H1 (cell line): ENCODE measurements at regions not wholly inside any gene's neighbourhood (a gene's known extent, or its start where the extent isn't known, plus 50 kb on each side); places are given as distances from the start of the nearest gene placed in this dataset.

Experiments used
- CTCF ChIA-PET: fragments of 300-600 bp; sonication (Branson Sonifier 250); formaldehyde crosslinking; loops from one replicate; lab custom pipeline; 2021; ENCODE audit not compliant: partially characterized antibody; lab: Charles Lee
- POLR2A ChIA-PET: fragments of 300-600 bp; sonication (Branson Sonifier 250); formaldehyde crosslinking; loops from one replicate; lab custom pipeline; 2021; ENCODE audit warnings: inconsistent platforms; ENCODE audit not compliant: partially characterized antibody; lab: Charles Lee
- DNase-seq, 2 experiments: peaks; one replicate each; pipeline versions ENCODE4 v3.0.0 to v3.0.0-alpha.2; 2010 to 2022; ENCODE audit warnings: low spot score in 2 of 2, low read depth in 1 of 2, mixed read lengths in 1 of 2
- FAIRE-seq: peaks from 2 replicates; lab custom pipeline; 2011; peaks lifted over from hg19 to GRCh38; lab: Jason Lieb, UNC
- H2AFZ ChIP-seq: 2 replicates; pipeline ENCODE4 v1.8.1; 2012; ENCODE audit warnings: low read length, inconsistent platforms
- H2AK5ac ChIP-seq: 2 replicates; pipeline ENCODE4 v1.6.1; 2013; ENCODE audit warnings: low read depth, low read length
- H2BK120ac ChIP-seq: replicated peaks from 2 replicates; pipeline ENCODE3; 2013; ENCODE audit warnings: low read depth, low read length, inconsistent platforms
- H2BK12ac ChIP-seq: 2 replicates; pipeline ENCODE4 v1.6.1; 2013; ENCODE audit warnings: low read depth, low read length
- H2BK15ac ChIP-seq: 2 replicates; pipeline ENCODE4 v1.6.1; 2013; ENCODE audit warnings: low read length
- H2BK20ac ChIP-seq: 2 replicates; pipeline ENCODE4 v1.6.1; 2013; ENCODE audit warnings: low read length
- H2BK5ac ChIP-seq: 2 replicates; pipeline ENCODE4 v1.6.1; 2013; ENCODE audit warnings: low read depth, low read length
- H3K14ac ChIP-seq: 2 replicates; pipeline ENCODE4 v1.6.1; 2013; ENCODE audit warnings: inconsistent platforms; ENCODE audit not compliant: insufficient read length
- H3K18ac ChIP-seq: 2 replicates; pipeline ENCODE4 v1.6.1; 2013; ENCODE audit warnings: low read length; ENCODE audit errors: extremely low read depth
- H3K23ac ChIP-seq: 2 replicates; pipeline ENCODE4 v1.6.1; 2013; ENCODE audit warnings: inconsistent platforms; ENCODE audit not compliant: insufficient read length
- H3K23me2 ChIP-seq: 2 replicates; pipeline ENCODE4 v1.6.1; 2013; ENCODE audit warnings: low read depth, low read length
- H3K27ac ChIP-seq: 2 replicates; pipeline ENCODE4 v1.6.1; 2011; ENCODE audit warnings: low read depth, low read length, inconsistent platforms
- H3K27me3 ChIP-seq, 4 experiments: replicated peaks in 1 of 4; 1 replicate in 1 of 4; 2 replicates in 3 of 4; pipeline versions ENCODE4 v1.6.1 to v1.8.1; 2011 to 2013; ENCODE audit warnings: low read length in 3 of 4, mild to moderate bottlenecking in 3 of 4, inconsistent platforms in 2 of 4, mixed read lengths in 2 of 4, moderate library complexity in 1 of 4; ENCODE audit not compliant: control insufficient read depth in 3 of 4, insufficient read depth in 3 of 4; ENCODE audit errors: extremely low read depth in 1 of 4
- H3K36me3 ChIP-seq, 4 experiments: 2 replicates each; pipeline versions ENCODE4 v1.6.1 to v1.8.1; 2011 to 2013; ENCODE audit warnings: mild to moderate bottlenecking in 4 of 4, low read length in 3 of 4, moderate library complexity in 2 of 4, control low read depth in 1 of 4, inconsistent platforms in 1 of 4; ENCODE audit not compliant: insufficient read depth in 4 of 4, control insufficient read depth in 2 of 4
- H3K4ac ChIP-seq: replicated peaks from 2 replicates; pipeline ENCODE3; 2013; ENCODE audit warnings: low read length, low read depth, mixed read lengths, inconsistent platforms; ENCODE audit not compliant: insufficient read length
- H3K4me1 ChIP-seq, 4 experiments: replicated peaks in 1 of 4; 1 replicate in 1 of 4; 2 replicates in 3 of 4; pipeline versions ENCODE4 v1.6.1 to v1.8.1; 2011 to 2013; ENCODE audit warnings: low read length in 3 of 4, inconsistent platforms in 2 of 4, mixed read lengths in 1 of 4; ENCODE audit not compliant: insufficient read depth in 4 of 4, control insufficient read depth in 3 of 4
- H3K4me2 ChIP-seq, 2 experiments: 2 replicates each; pipeline versions ENCODE4 v1.6.1 to v1.8.1; 2011 to 2013; ENCODE audit warnings: low read depth in 2 of 2, low read length in 2 of 2, control low read depth in 1 of 2, inconsistent platforms in 1 of 2, mild to moderate bottlenecking in 1 of 2; ENCODE audit not compliant: insufficient read depth in 1 of 2
- H3K4me3 ChIP-seq, 4 experiments: fragments of 200-600, 300-600 bp in 1 of 4; sonication (generic), shearing (Covaris generic), sonication (Bioruptor Twin) in 1 of 4; 2 replicates each; pipeline versions ENCODE4 v1.5.1 to v1.8.1; 2011 to 2016; ENCODE audit warnings: low read length in 4 of 4, low read depth in 3 of 4, control low read depth in 2 of 4, inconsistent platforms in 2 of 4, mild to moderate bottlenecking in 2 of 4, mixed read lengths in 1 of 4, moderate library complexity in 1 of 4; ENCODE audit not compliant: insufficient read depth in 2 of 4; ENCODE audit errors: extremely low read depth in 1 of 4
- H3K56ac ChIP-seq: replicated peaks from 2 replicates; pipeline ENCODE3; 2013; ENCODE audit warnings: low read depth, mild to moderate bottlenecking, mixed read lengths, low read length, inconsistent platforms; ENCODE audit not compliant: insufficient read length
- H3K79me1 ChIP-seq: 2 replicates; pipeline ENCODE4 v1.6.1; 2013; ENCODE audit warnings: low read depth, low read length, control low read depth
- H3K79me2 ChIP-seq, 2 experiments: 2 replicates each; pipeline versions ENCODE4 v1.6.1 to v1.8.1; 2012 to 2013; ENCODE audit warnings: low read length in 2 of 2, mild to moderate bottlenecking in 2 of 2, inconsistent platforms in 1 of 2; ENCODE audit not compliant: insufficient read depth in 2 of 2, control insufficient read depth in 1 of 2
- H3K9ac ChIP-seq, 4 experiments: replicated peaks in 1 of 4; 1 replicate in 1 of 4; 2 replicates in 3 of 4; pipeline versions ENCODE4 v1.6.1 to v1.8.1; 2011 to 2013; ENCODE audit warnings: low read depth in 3 of 4, low read length in 3 of 4, control low read depth in 2 of 4, mild to moderate bottlenecking in 2 of 4, moderate library complexity in 2 of 4, inconsistent platforms in 1 of 4; ENCODE audit errors: extremely low read depth in 1 of 4
- H3K9me3 ChIP-seq, 2 experiments: 2 replicates each; pipeline versions ENCODE4 v1.6.1 to v1.8.1; 2012 to 2013; ENCODE audit warnings: mild to moderate bottlenecking in 2 of 2, moderate library complexity in 2 of 2, control low read depth in 1 of 2, inconsistent platforms in 1 of 2, low read depth in 1 of 2, low read length in 1 of 2, mixed read lengths in 1 of 2; ENCODE audit not compliant: insufficient read depth in 2 of 2
- H4K20me1 ChIP-seq, 2 experiments: replicated peaks in 1 of 2; 2 replicates each; pipeline versions ENCODE3 to v1.8.1; 2011 to 2013; ENCODE audit warnings: inconsistent platforms in 2 of 2, low read length in 2 of 2, mild to moderate bottlenecking in 1 of 2; ENCODE audit not compliant: insufficient read depth in 2 of 2, control insufficient read depth in 1 of 2
- H4K5ac ChIP-seq: 2 replicates; pipeline ENCODE4 v1.6.1; 2013; ENCODE audit warnings: low read length, low read depth, mixed read lengths, inconsistent platforms; ENCODE audit not compliant: insufficient read length
- H4K8ac ChIP-seq: 2 replicates; pipeline ENCODE4 v1.8.0; 2013; ENCODE audit warnings: mild to moderate bottlenecking, moderate library complexity, low read length, inconsistent platforms; ENCODE audit not compliant: insufficient read depth; ENCODE audit errors: extremely low read depth
- H4K91ac ChIP-seq: replicated peaks from 2 replicates; pipeline ENCODE3; 2013; ENCODE audit warnings: low read length, mixed read lengths, inconsistent platforms; ENCODE audit not compliant: insufficient read length
- EP300 ChIP-seq, 2 experiments: IDR thresholded peaks; 1 replicate in 1 of 2; 2 replicates in 1 of 2; pipeline ENCODE4 v1.6.1; 2011 to 2012; ENCODE audit warnings: low read depth in 2 of 2, low read length in 2 of 2, mild to moderate bottlenecking in 2 of 2, borderline replicate concordance in 1 of 2, inconsistent platforms in 1 of 2, moderate library complexity in 1 of 2
- GTF2F1 ChIP-seq: IDR thresholded peaks from 2 replicates; pipeline ENCODE4 v1.6.1; 2012; ENCODE audit warnings: low read depth, low read length, improper control_type of control experiment, borderline replicate concordance
- PHF8 ChIP-seq: fragments of 200-600 bp; sonication (generic); conservative IDR thresholded peaks from 2 replicates; pipeline ENCODE4 v1.7.1; 2012; ENCODE audit warnings: low read depth, mild to moderate bottlenecking, inconsistent platforms, low read length, moderate library complexity
- SP1 ChIP-seq: IDR thresholded peaks from 2 replicates; pipeline ENCODE4 v1.6.1; 2011; ENCODE audit warnings: low read depth, low read length
- TCF12 ChIP-seq: IDR thresholded peaks from 2 replicates; pipeline ENCODE4 v1.6.1; 2011; ENCODE audit warnings: low read depth, mild to moderate bottlenecking, low read length
- WGBS, 2 experiments: shearing (Covaris generic) in 1 of 2; methylation state at CpG; one replicate each; pipeline versions ENCODE4 v1.1.6 to v1.1.7; 2013 to 2015; ENCODE audit warnings: low lambda C conversion rate in 2 of 2, mixed read lengths in 2 of 2, inconsistent platforms in 1 of 2, low coverage in 1 of 2, missing lambda C conversion rate in 1 of 2; ENCODE audit not compliant: insufficient replicate concordance in 2 of 2, insufficient coverage in 1 of 2, insufficient read length in 1 of 2; ENCODE audit errors: extremely low coverage in 1 of 2, missing lambda C conversion rate in 1 of 2; 5-methylcytosine and 5-hydroxymethylcytosine counted together

- Histone ChIP-seq H2BK12ac (no peak overlapping the region), H2BK5ac (no peak overlapping the region), H3K79me1 (no peaks in the 10 kb centered on the region), H3K27ac (no peak overlapping the region), H3K4me3 (no peak overlapping the region), H3K4me2 (no peak overlapping the region), H3K14ac (no peak overlapping the region), H4K8ac (no peak overlapping the region), H3K4me1 (no peaks in the 10 kb centered on the region), H2AFZ (no peak overlapping the region), H2BK20ac (no peak overlapping the region), H4K91ac (no peak overlapping the region), H3K36me3 (no peaks in the 10 kb centered on the region), H3K79me2 (no peaks in the 10 kb centered on the region), H3K9ac (no peak overlapping the region), H3K56ac (no peak overlapping the region), H4K5ac (no peak overlapping the region), H3K4ac (no peak overlapping the region), H3K27me3 (no peaks in the 10 kb centered on the region), H2AK5ac (no peak overlapping the region), H3K23me2 (no peaks in the 10 kb centered on the region), H3K9me3 (no peaks in the 10 kb centered on the region), H3K23ac (no peak overlapping the region), H4K20me1 (no peaks in the 10 kb centered on the region), H2BK15ac (no peak overlapping the region), H3K18ac (no peak overlapping the region), H2BK120ac (no peak overlapping the region)
- DNase-seq = no peak
- FAIRE-seq = no peak
- ChIA-PET POLR2A (no interaction called here), CTCF (no interaction called here)
- WGBS, 2 experiments = 90% methylated on average over 3 of the region's 3 CpGs; no CpG with 5 or more reads in 1 of the 2 experiments
- no peak for TF ChIP-seq SP1
- no peak for TF ChIP-seq PHF8
- TF ChIP-seq EP300 (IDR thresholded peaks at IDR 0.05; ENCODE audit: borderline replicate concordance in 1 of 2, low read depth in 2 of 2, low read length in 2 of 2) = no peak
- TF ChIP-seq GTF2F1 = no peak
- no peak for TF ChIP-seq TCF12
These were observed 70.3 kb upstream of the EMCN start for GRCh38 chr4:100588076-100588475.
